DOHH2 (cell line): ENCODE measurements at regions not wholly inside any gene's neighbourhood (a gene's known extent, or its start where the extent isn't known, plus 50 kb on each side); places are given as distances from the start of the nearest gene placed in this dataset.
"Not testable (repeated sequence)": the region's sequence is repeated elsewhere in the genome, so short reads cannot be mapped to it uniquely, and the experiment has no call there.

ENCODE experiments used
- H3F3A ChIP-seq: fragments of 200-600 bp; sonication (generic), shearing (Covaris generic); 2 replicates; pipeline ENCODE4 v1.6.0; 2016; ENCODE audit warnings: antibody characterized with exemption, mild to moderate bottlenecking; ENCODE audit not compliant: control insufficient read depth, insufficient read depth
- H3K27ac ChIP-seq: fragments of 200-600 bp; sonication (generic); 2 replicates; pipeline ENCODE4 v1.5.1; 2014; ENCODE audit warnings: low read depth, mild to moderate bottlenecking, low read length, moderate library complexity
- H3K27me3 ChIP-seq: fragments of 200-600 bp; sonication (generic); 2 replicates; pipeline ENCODE4 v1.6.1; 2014; ENCODE audit warnings: mild to moderate bottlenecking, low read length, mixed read lengths; ENCODE audit not compliant: control insufficient read depth
- H3K36me3 ChIP-seq: fragments of 200-600 bp; sonication (generic); 2 replicates; pipeline ENCODE4 v1.6.1; 2014; ENCODE audit warnings: mild to moderate bottlenecking, low read length, moderate library complexity, mixed read lengths; ENCODE audit not compliant: control insufficient read depth
- H3K4me1 ChIP-seq: fragments of 200-600 bp; sonication (generic); 2 replicates; pipeline ENCODE4 v1.6.1; 2014; ENCODE audit warnings: mild to moderate bottlenecking, low read length, mixed read lengths; ENCODE audit not compliant: control insufficient read depth
- H3K4me2 ChIP-seq: fragments of 200-600 bp; sonication (generic); 2 replicates; pipeline ENCODE4 v1.6.0; 2014; ENCODE audit warnings: mild to moderate bottlenecking, low read length, moderate library complexity
- H3K4me3 ChIP-seq: fragments of 200-600 bp; sonication (generic); 2 replicates; pipeline ENCODE4 v1.5.1; 2014; ENCODE audit warnings: mild to moderate bottlenecking, low read length, mixed read lengths
- H3K79me2 ChIP-seq: fragments of 200-600 bp; sonication (generic); 2 replicates; pipeline ENCODE4 v1.6.1; 2014; ENCODE audit warnings: mild to moderate bottlenecking, low read length, mixed read lengths; ENCODE audit not compliant: control insufficient read depth
- H3K9me2 ChIP-seq: fragments of 200-600 bp; sonication (generic); replicated peaks from 2 replicates; pipeline ENCODE4 v1.6.1; 2014; ENCODE audit warnings: mild to moderate bottlenecking, low read length, mixed read lengths; ENCODE audit not compliant: control insufficient read depth
- H3K9me3 ChIP-seq: fragments of 200-600 bp; sonication (generic); 2 replicates; pipeline ENCODE4 v1.6.1; 2014; ENCODE audit warnings: antibody characterized with exemption, low read length, mixed read lengths; ENCODE audit not compliant: control insufficient read depth, insufficient read depth
- H4K20me1 ChIP-seq: fragments of 200-600 bp; sonication (generic); 2 replicates; pipeline ENCODE4 v1.6.0; 2014; ENCODE audit warnings: low read depth, mild to moderate bottlenecking, antibody characterized with exemption, low read length, moderate library complexity; ENCODE audit not compliant: control insufficient read depth, insufficient read depth
- EZH2phosphoT487 ChIP-seq: fragments of 200-600 bp; sonication (generic); IDR thresholded peaks from 2 replicates; pipeline ENCODE4 v1.6.1; 2017; ENCODE audit warnings: borderline replicate concordance, mild to moderate bottlenecking, antibody characterized with exemption, low read length, moderate library complexity, mixed read lengths
- TF ChIP-seq, protein P1 (sequence below): fragments of 200-600 bp; sonication (generic); IDR thresholded peaks from one replicate; pipeline ENCODE4 v1.5.1; 2014; ENCODE audit warnings: antibody characterized with exemption, mild to moderate bottlenecking, low read depth, low read length; ENCODE audit not compliant: poor library complexity, severe bottlenecking

- no peaks in the 10 kb centered on the region for H3K36me3 ChIP-seq
- TF ChIP-seq, protein P1, sequence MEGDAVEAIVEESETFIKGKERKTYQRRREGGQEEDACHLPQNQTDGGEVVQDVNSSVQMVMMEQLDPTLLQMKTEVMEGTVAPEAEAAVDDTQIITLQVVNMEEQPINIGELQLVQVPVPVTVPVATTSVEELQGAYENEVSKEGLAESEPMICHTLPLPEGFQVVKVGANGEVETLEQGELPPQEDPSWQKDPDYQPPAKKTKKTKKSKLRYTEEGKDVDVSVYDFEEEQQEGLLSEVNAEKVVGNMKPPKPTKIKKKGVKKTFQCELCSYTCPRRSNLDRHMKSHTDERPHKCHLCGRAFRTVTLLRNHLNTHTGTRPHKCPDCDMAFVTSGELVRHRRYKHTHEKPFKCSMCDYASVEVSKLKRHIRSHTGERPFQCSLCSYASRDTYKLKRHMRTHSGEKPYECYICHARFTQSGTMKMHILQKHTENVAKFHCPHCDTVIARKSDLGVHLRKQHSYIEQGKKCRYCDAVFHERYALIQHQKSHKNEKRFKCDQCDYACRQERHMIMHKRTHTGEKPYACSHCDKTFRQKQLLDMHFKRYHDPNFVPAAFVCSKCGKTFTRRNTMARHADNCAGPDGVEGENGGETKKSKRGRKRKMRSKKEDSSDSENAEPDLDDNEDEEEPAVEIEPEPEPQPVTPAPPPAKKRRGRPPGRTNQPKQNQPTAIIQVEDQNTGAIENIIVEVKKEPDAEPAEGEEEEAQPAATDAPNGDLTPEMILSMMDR, result no peak
- no peak for TF ChIP-seq EZH2phosphoT487
- H3K9me2 ChIP-seq, result no peaks in the 10 kb centered on the region
- H3K27ac ChIP-seq, result no peak overlapping the region
- no peaks in the 10 kb centered on the region for H3K4me1 ChIP-seq
- H4K20me1 ChIP-seq, result 0 out of 2 replicates have a peak, but pooled peaks cover 3% of the 10 kb centered on the region
- no peaks in the 10 kb centered on the region for H3K79me2 ChIP-seq
- no peaks in the 10 kb centered on the region for H3K9me3 ChIP-seq
- no peaks in the 10 kb centered on the region for H3F3A ChIP-seq
- no peaks in the 10 kb centered on the region for H3K27me3 ChIP-seq
- H3K4me2 ChIP-seq, result no peak overlapping the region
- no peak overlapping the region for H3K4me3 ChIP-seq
Measured at GRCh38 chr15:77898811-77899730, 178.4 kb downstream of the TBC1D2B start.

DNA sequence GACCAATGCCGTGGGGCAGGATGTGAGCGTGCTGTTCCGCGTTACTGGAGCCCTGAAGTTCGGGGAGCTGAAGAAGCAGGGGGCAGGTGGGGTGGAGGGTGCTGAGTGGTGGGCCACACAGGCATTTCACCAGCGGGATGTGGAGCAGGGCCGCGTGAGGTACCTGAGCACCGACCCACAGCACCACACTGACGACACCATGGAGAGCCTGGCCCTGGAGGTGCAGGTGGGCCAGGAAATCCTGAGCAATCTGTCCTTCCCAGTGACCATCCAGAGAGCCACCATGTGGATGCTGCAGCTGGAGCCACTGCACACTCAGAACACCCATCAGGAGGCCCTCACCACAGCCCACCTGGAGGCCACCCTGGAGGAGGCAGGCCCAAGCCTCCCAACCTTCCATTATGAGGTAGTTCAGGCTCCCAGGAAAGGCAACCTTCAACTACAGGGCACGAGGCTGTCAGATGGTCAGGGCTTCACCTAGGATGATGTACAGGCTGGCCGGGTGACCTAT is 179.6 kb downstream of the TBC1D2B start:
- no peaks in the 10 kb centered on the region for H3F3A ChIP-seq
- no peak overlapping the region for H3K27ac ChIP-seq
- H4K20me1 ChIP-seq, result 0 out of 2 replicates have a peak, but pooled peaks cover 3% of the 10 kb centered on the region
- H3K9me3 ChIP-seq, result no peaks in the 10 kb centered on the region
- H3K27me3 ChIP-seq, result no peaks in the 10 kb centered on the region
- no peaks in the 10 kb centered on the region for H3K4me1 ChIP-seq
- H3K36me3 ChIP-seq, result no peaks in the 10 kb centered on the region
- no peaks in the 10 kb centered on the region for H3K79me2 ChIP-seq
- no peaks in the 10 kb centered on the region for H3K9me2 ChIP-seq
- no peak for TF ChIP-seq EZH2phosphoT487
- TF ChIP-seq, protein P1, result no peak
- no peak overlapping the region for H3K4me2 ChIP-seq
- H3K4me3 ChIP-seq, result no peak overlapping the region

DNA sequence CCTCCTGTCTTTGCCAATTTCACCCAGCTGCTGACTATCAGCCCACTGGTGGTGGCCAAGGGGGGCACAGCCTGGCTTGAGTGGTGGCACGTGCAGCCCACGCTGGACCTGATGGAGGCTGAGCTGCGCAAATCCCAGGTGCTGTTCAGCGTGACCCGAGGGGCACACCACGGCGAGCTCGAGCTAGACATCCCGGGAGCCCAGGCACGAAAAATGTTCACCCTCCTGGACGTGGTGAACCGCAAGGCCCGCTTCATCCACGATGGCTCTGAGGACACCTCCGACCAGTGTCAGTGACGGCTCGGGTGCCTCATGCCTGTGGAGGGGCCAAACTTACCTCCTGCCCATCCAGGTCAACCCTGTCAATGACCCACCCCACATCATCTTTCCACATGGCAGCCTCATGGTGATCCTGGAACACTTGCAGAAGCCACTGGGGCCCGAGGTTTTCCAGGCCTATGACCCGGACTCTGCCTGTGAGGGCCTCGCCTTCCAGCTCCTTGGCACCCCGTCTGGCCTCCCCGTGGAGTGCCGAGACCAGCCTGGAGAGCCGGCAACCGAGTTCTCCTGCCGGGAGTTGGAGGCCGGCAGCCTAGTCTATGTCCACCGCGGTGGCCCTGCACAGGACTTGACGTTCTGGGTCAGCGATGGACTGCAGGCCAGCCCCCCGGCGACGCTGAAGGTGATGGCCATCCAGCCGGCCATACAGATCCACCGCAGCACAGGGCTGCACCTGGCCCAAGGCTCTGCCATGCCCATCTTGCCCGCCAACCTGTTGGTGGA is 180.2 kb downstream of the TBC1D2B start:
- H3K4me1 ChIP-seq, H3K27ac ChIP-seq, H3K9me2 ChIP-seq, H3K27me3 ChIP-seq, H4K20me1 ChIP-seq, H3K4me2 ChIP-seq, H3F3A ChIP-seq, H3K9me3 ChIP-seq, H3K36me3 ChIP-seq, H3K79me2 ChIP-seq, H3K4me3 ChIP-seq: not testable (repeated sequence)

DNA sequence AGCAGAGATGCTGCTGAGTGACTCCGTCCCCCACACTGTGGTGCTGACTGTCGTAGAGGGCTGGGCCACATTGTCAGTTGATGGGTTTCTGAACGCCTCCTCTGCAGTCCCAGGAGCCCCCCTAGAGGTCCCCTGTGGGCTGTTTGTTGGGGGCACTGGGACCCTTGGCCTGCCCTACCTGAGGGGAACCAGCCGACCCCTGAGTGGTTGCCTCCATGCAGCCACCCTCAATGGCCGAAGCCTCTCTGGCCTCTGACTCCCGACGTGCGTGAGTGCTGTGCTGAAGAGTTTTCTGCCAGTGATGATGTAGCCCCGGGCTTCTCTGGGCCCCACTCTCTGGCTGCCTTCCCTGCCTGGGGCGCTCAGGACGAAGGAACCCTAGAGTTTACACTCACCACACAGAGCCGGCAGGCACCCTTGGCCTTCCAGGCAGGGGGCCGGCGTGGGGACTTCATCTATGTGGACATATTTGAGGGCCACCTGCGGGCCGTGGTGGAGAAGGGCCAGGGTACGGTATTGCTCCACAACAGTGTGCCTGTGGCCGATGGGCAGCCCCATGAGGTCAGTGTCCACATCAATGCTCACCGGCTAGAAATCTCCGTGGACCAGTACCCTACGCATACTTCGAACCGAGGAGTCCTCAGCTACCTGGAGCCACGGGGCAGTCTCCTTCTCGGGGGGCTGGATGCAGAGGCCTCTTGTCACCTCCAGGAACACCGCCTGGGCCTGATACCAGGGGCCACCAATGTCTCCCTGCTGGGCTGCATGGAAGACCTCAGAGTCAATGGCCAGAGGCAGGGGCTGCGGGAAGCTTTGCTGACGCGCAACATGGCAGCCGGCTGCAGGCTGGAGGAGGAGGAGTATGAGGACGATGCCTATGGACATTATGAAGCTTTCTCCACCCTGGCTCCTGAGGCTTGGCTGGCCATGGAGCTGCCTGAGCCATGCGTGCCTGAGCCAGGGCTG is 181.1 kb downstream of the TBC1D2B start:
- H3K4me1 ChIP-seq, H3K9me3 ChIP-seq, H3F3A ChIP-seq, H3K27ac ChIP-seq, H3K79me2 ChIP-seq, H4K20me1 ChIP-seq, H3K4me2 ChIP-seq, H3K36me3 ChIP-seq, H3K9me2 ChIP-seq, H3K4me3 ChIP-seq, H3K27me3 ChIP-seq: not testable (repeated sequence)
